ENCODE measurements at regions not wholly inside any gene's neighbourhood (a gene's known extent, or its start where the extent isn't known, plus 50 kb on each side); places are given as distances from the start of the nearest gene placed in this dataset.

GRCh38 chr16:49051576-49051975, 230.1 kb downstream of the CBLN1 start:
- TF ChIP-seq, protein P1, sequence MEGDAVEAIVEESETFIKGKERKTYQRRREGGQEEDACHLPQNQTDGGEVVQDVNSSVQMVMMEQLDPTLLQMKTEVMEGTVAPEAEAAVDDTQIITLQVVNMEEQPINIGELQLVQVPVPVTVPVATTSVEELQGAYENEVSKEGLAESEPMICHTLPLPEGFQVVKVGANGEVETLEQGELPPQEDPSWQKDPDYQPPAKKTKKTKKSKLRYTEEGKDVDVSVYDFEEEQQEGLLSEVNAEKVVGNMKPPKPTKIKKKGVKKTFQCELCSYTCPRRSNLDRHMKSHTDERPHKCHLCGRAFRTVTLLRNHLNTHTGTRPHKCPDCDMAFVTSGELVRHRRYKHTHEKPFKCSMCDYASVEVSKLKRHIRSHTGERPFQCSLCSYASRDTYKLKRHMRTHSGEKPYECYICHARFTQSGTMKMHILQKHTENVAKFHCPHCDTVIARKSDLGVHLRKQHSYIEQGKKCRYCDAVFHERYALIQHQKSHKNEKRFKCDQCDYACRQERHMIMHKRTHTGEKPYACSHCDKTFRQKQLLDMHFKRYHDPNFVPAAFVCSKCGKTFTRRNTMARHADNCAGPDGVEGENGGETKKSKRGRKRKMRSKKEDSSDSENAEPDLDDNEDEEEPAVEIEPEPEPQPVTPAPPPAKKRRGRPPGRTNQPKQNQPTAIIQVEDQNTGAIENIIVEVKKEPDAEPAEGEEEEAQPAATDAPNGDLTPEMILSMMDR (IDR thresholded peaks at IDR 0.05) = no peak
- TF ChIP-seq POLR2A (IDR thresholded peaks at IDR 0.05) = no peak
